GM12892 (cell line): ENCODE measurements at regions not wholly inside any gene's neighbourhood (a gene's known extent, or its start where the extent isn't known, plus 50 kb on each side); places are given as distances from the start of the nearest gene placed in this dataset.

Experiments
- DNase-seq: peaks from one replicate; pipeline ENCODE4 v3.0.0; 2011; ENCODE audit not compliant: insufficient read length
- FAIRE-seq: peaks from 2 replicates; lab custom pipeline; 2011; peaks lifted over from hg19 to GRCh38; lab: Jason Lieb, UNC
- POLR2A ChIP-seq: IDR thresholded peaks from 2 replicates; pipeline ENCODE4 v1.6.1; 2011; ENCODE audit warnings: low read depth, low read length, control low read depth
- POLR2AphosphoS5 ChIP-seq: IDR thresholded peaks from 2 replicates; pipeline ENCODE4 v1.6.1; 2011; ENCODE audit warnings: low read depth, low read length, control low read depth
- TAF1 ChIP-seq: IDR thresholded peaks from 2 replicates; pipeline ENCODE4 v1.6.1; 2011; ENCODE audit warnings: low read depth, mild to moderate bottlenecking, control low read depth, low read length, borderline replicate concordance

GRCh38 chr7:136140469-136140868 is 163.3 kb upstream of the MTPN start:
- no peak for TF ChIP-seq POLR2A
- TF ChIP-seq POLR2AphosphoS5 = no peak
- TF ChIP-seq TAF1 = no peak
- FAIRE-seq = no peak
- DNase-seq = no peak

GRCh38 chr7:136139417-136139816 is 162.3 kb upstream of the MTPN start:
- DNase-seq (no peak), FAIRE-seq (no peak)
- no peak for TF ChIP-seq POLR2AphosphoS5
- no peak for TF ChIP-seq TAF1
- TF ChIP-seq POLR2A = no peak

- no peak for TF ChIP-seq POLR2AphosphoS5
- no peak for TF ChIP-seq TAF1
- DNase-seq (no peak), FAIRE-seq (no peak)
Measured at GRCh38 chr7:136138991-136139390, 161.8 kb upstream of the MTPN start.

GRCh38 chr7:136136906-136137454 is 159.8 kb upstream of the MTPN start:
- DNase-seq = no peak
- no peak for TF ChIP-seq POLR2AphosphoS5
- FAIRE-seq = no peak

- no peak for FAIRE-seq
Measured at GRCh38 chr7:136134503-136134902, 157.3 kb upstream of the MTPN start.

GRCh38 chr7:136133551-136133950 is 156.4 kb upstream of the MTPN start:
- TF ChIP-seq TAF1 = no peak
- TF ChIP-seq POLR2AphosphoS5 = no peak
- TF ChIP-seq POLR2A = no peak
- DNase-seq (no peak), FAIRE-seq (no peak)

More at GRCh38 chr7:136134503-136134902, 157.3 kb upstream of the MTPN start:
- no peak for TF ChIP-seq TAF1
- TF ChIP-seq POLR2AphosphoS5 = no peak
- TF ChIP-seq POLR2A = no peak
- DNase-seq = no peak

GRCh38 chr7:136131304-136131630 is 154.1 kb upstream of the MTPN start:
- no peak for FAIRE-seq
- no peak for TF ChIP-seq TAF1
- no peak for TF ChIP-seq POLR2A
- TF ChIP-seq POLR2AphosphoS5 = no peak
- DNase-seq = no peak

GRCh38 chr7:136130511-136131303 is 153.5 kb upstream of the MTPN start:
- TF ChIP-seq POLR2AphosphoS5 = no peak
- no peak for TF ChIP-seq POLR2A
- TF ChIP-seq TAF1 = no peak
- FAIRE-seq = no peak
- no peak for DNase-seq

GRCh38 chr7:136128050-136128449 is 150.9 kb upstream of the MTPN start:
- no peak for DNase-seq
- no peak for TF ChIP-seq POLR2AphosphoS5
- TF ChIP-seq TAF1 = no peak
- no peak for TF ChIP-seq POLR2A
- no peak for FAIRE-seq

GRCh38 chr7:136123352-136123751 is 146.2 kb upstream of the MTPN start:
- DNase-seq = no peak
- no peak for FAIRE-seq
- no peak for TF ChIP-seq POLR2A
- TF ChIP-seq POLR2AphosphoS5 = no peak
- no peak for TF ChIP-seq TAF1

- TF ChIP-seq POLR2AphosphoS5 (no peak), POLR2A (no peak), TAF1 (no peak)
- FAIRE-seq = no peak
- DNase-seq = no peak
Measured at GRCh38 chr7:136122026-136122425, 144.9 kb upstream of the MTPN start.

- DNase-seq = no peak
- no peak for FAIRE-seq
- TF ChIP-seq POLR2AphosphoS5 (no peak), POLR2A (no peak), TAF1 (no peak)
Measured at GRCh38 chr7:136117539-136117938, 140.4 kb upstream of the MTPN start.

GRCh38 chr7:136116186-136116585 is 139.0 kb upstream of the MTPN start:
- no peak for FAIRE-seq
- no peak for DNase-seq
- TF ChIP-seq POLR2AphosphoS5 (no peak), TAF1 (no peak), POLR2A (no peak)
